A673 (cell line): ENCODE measurements at regions not wholly inside any gene's neighbourhood (a gene's known extent, or its start where the extent isn't known, plus 50 kb on each side); places are given as distances from the start of the nearest gene placed in this dataset.

Experiments
- CTCF ChIP-seq: fragments of 300-800, 200-600 bp; sonication (generic); conservative IDR thresholded peaks from 2 replicates; pipeline ENCODE4 v1.5.1; 2017; ENCODE audit warnings: low read depth, mild to moderate bottlenecking, antibody characterized with exemption, low read length, moderate library complexity, mixed read lengths
- EZH2 ChIP-seq: fragments of 200-600 bp; sonication (generic); IDR thresholded peaks from 2 replicates; pipeline ENCODE4 v1.6.1; 2017; ENCODE audit warnings: borderline replicate concordance, low read depth, mild to moderate bottlenecking, mixed read lengths, antibody characterized with exemption, low read length; ENCODE audit not compliant: poor library complexity, severe bottlenecking

- TF ChIP-seq CTCF = no peak
- TF ChIP-seq EZH2 = no peak
Measured at GRCh38 chr21:41670056-41670805, 96.6 kb downstream of the RIPK4 start.
